ENCODE measurements at regions not wholly inside any gene's neighbourhood (a gene's known extent, or its start where the extent isn't known, plus 50 kb on each side); places are given as distances from the start of the nearest gene placed in this dataset.

DNA sequence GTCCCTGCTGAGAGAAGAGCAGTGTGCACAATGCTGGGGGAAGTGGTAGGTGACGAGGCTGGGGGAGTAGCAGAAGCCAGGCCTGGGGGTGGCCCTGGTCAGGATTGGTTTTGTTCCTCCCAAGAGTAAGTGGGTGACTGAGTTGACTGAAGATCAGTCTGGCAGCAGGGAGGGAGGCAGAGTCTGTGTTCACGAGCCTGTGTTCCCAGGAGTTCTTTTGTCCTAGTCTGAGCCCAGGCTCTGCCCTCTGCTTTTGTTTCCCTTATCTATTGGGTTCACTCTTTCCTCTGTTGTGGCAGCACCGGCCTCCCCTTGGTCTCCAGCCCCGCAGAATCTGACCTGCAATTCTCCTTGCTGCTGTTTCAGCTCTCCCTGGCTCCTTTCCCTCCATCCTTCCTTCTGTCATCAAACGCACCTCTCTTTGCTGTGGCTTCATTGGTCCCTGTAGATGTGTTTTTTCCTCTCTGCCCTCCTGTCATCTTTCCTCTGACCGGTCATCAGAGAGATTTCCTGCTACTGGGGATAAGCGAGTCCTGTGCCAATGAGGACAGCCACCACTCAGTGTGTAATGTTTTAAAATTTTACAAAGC lies 607.4 kb downstream of the KIF4B start:
- TF ChIP-seq RAD21 (IDR thresholded peaks at IDR 0.05) = no peak
- TF ChIP-seq, protein P1, sequence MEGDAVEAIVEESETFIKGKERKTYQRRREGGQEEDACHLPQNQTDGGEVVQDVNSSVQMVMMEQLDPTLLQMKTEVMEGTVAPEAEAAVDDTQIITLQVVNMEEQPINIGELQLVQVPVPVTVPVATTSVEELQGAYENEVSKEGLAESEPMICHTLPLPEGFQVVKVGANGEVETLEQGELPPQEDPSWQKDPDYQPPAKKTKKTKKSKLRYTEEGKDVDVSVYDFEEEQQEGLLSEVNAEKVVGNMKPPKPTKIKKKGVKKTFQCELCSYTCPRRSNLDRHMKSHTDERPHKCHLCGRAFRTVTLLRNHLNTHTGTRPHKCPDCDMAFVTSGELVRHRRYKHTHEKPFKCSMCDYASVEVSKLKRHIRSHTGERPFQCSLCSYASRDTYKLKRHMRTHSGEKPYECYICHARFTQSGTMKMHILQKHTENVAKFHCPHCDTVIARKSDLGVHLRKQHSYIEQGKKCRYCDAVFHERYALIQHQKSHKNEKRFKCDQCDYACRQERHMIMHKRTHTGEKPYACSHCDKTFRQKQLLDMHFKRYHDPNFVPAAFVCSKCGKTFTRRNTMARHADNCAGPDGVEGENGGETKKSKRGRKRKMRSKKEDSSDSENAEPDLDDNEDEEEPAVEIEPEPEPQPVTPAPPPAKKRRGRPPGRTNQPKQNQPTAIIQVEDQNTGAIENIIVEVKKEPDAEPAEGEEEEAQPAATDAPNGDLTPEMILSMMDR (IDR thresholded peaks at IDR 0.05; ENCODE audit: low read depth, low read length, missing input control) = no peak
- TF ChIP-seq YY1 (IDR thresholded peaks at IDR 0.05) = no peak
- no peak for TF ChIP-seq EGR1 (IDR thresholded peaks at IDR 0.05; ENCODE audit: low read depth in 2 of 2)
- no peak for TF ChIP-seq FOXA2 (IDR thresholded peaks at IDR 0.05)
- TF ChIP-seq, protein P2, sequence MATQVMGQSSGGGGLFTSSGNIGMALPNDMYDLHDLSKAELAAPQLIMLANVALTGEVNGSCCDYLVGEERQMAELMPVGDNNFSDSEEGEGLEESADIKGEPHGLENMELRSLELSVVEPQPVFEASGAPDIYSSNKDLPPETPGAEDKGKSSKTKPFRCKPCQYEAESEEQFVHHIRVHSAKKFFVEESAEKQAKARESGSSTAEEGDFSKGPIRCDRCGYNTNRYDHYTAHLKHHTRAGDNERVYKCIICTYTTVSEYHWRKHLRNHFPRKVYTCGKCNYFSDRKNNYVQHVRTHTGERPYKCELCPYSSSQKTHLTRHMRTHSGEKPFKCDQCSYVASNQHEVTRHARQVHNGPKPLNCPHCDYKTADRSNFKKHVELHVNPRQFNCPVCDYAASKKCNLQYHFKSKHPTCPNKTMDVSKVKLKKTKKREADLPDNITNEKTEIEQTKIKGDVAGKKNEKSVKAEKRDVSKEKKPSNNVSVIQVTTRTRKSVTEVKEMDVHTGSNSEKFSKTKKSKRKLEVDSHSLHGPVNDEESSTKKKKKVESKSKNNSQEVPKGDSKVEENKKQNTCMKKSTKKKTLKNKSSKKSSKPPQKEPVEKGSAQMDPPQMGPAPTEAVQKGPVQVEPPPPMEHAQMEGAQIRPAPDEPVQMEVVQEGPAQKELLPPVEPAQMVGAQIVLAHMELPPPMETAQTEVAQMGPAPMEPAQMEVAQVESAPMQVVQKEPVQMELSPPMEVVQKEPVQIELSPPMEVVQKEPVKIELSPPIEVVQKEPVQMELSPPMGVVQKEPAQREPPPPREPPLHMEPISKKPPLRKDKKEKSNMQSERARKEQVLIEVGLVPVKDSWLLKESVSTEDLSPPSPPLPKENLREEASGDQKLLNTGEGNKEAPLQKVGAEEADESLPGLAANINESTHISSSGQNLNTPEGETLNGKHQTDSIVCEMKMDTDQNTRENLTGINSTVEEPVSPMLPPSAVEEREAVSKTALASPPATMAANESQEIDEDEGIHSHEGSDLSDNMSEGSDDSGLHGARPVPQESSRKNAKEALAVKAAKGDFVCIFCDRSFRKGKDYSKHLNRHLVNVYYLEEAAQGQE (IDR thresholded peaks at IDR 0.05) = no peak
- TF ChIP-seq, protein P3, sequence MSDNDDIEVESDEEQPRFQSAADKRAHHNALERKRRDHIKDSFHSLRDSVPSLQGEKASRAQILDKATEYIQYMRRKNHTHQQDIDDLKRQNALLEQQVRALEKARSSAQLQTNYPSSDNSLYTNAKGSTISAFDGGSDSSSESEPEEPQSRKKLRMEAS (IDR thresholded peaks at IDR 0.05) = no peak
- no peak for TF ChIP-seq FOXA1 (IDR thresholded peaks at IDR 0.05)
- TF ChIP-seq JUND (IDR thresholded peaks at IDR 0.05) = no peak
- no peak for TF ChIP-seq RXRA (IDR thresholded peaks at IDR 0.05)
- no peak for TF ChIP-seq TAF1 (conservative IDR thresholded peaks at IDR 0.05)
- no peak for TF ChIP-seq NR2F2 (IDR thresholded peaks at IDR 0.05)
- TF ChIP-seq, protein P4, sequence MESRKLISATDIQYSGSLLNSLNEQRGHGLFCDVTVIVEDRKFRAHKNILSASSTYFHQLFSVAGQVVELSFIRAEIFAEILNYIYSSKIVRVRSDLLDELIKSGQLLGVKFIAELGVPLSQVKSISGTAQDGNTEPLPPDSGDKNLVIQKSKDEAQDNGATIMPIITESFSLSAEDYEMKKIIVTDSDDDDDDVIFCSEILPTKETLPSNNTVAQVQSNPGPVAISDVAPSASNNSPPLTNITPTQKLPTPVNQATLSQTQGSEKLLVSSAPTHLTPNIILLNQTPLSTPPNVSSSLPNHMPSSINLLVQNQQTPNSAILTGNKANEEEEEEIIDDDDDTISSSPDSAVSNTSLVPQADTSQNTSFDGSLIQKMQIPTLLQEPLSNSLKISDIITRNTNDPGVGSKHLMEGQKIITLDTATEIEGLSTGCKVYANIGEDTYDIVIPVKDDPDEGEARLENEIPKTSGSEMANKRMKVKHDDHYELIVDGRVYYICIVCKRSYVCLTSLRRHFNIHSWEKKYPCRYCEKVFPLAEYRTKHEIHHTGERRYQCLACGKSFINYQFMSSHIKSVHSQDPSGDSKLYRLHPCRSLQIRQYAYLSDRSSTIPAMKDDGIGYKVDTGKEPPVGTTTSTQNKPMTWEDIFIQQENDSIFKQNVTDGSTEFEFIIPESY (IDR thresholded peaks at IDR 0.05) = no peak
- TF ChIP-seq SP1 (IDR thresholded peaks at IDR 0.05) = no peak

All from liver (tissue), 3 donors.